ENCODE measurements at regions not wholly inside any gene's neighbourhood (a gene's known extent, or its start where the extent isn't known, plus 50 kb on each side); places are given as distances from the start of the nearest gene placed in this dataset.

DNA sequence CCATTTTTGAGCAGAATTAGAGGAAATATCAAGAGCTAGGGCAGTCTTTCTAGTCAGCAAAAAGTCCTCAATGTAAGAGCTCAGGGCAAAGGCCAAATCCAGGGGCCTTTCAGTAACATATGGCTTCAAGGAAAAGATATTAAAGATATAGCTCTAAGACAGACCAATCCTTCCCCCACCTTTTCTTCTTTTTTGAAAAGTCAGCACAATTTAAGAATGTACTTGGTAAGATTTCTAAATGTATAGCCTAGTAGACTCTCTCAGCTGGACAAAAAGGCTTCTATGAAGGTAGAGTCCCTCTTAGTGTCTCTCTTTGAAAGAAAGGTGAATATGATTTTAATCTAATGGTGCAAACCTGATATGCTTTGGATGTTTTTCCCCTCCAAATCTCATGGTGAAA is 515.7 kb downstream of the VRK1 start:
- no peak for DNase-seq

DNA sequence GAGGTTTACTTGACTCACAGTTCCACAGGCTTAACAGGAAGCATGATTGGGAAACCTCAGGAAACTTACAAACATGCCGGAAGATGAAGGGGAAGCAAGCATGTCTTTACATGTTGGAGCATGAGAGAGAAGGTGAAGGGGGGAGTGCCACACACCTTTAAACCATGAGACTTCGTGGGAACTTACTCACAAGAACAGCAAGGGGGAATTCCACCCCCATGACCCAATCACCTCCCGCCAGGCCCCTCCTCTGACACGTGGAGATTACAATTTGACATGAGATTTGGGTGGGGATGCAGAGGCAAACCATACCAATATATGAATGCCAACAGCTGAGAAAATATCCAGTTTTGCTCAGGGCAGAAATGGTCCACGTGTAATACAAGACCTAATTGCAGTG is 518.6 kb downstream of the VRK1 start:
- DNase-seq: no peak

DNA sequence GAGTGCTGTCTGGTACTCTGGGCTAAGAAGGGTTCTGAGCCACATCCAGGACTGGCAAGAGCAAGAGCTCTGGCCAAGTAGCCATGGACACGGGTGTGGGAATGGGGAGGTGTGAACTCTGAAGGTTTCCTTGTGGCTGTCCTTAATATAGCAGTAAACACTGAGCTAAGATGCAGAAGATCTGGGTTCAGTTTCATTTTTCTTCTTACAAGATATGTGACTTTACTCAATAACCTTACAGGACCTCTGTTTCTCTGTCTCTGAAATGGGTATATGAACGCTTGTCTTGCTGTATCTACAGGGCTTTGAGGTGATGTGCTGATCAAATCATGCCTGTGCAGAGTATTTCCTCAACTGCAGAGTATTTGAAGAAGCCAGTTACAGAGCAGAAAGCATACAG is 521.2 kb downstream of the VRK1 start:
- no peak for DNase-seq

DNA sequence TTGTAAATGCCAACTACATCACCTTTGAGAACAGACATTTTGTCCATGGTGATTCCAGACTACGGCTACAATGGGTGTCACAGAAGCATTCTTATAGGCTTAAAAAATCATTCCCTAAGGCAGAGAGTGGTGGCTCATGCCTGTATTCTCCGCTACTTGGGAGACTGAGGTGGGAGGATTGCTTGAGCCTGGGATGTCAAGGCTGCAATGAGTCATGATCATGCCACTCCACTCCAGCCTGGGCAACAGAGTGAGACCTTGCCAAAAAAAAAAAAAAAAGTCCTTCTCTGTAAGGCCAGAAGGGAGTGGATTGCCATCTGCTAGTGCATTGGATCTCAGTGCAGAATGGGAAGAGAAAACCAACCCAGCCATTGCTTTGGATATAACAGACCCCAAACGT is 522.5 kb downstream of the VRK1 start:
- DNase-seq: no peak

DNA sequence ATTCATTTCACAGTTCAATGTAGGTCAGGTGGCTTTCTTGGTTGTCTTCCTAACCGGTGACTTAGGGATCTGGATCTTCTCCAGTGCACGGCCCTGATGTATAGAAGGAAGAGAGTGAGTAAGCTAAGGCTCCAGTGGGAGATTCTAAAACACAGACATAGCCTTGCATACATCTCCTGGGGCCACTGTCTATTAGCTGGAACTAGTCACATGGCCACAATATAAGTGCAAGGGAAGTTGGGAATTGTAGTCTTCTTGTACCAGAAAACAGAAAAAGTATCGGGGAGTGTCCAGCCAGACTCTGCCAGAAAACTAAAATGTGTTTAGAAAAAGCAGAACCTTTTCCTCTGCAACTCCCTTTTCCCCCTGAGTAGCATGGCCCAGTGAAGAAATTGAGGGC is 531.6 kb downstream of the VRK1 start:
- no peak for DNase-seq

DNA sequence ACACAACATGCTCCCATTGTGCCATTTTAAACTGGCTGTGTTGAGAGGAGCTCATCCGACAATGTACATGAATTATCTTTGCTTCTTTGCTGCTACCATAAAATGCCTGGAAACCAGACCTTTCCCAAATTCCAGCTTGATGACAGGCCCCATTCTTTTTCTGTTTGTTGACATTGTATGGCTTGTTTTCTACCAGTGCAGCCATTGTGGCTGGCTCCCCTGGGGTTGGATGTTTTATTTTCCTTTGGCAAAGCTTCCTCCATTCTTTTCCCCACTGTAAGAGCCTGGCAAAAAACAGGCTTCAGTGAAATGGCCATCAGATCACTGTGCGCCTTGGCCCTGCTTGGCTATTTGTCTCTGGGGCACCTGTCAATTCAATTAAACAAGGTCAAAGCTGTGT is 532.5 kb downstream of the VRK1 start:
- no peak for DNase-seq

DNA sequence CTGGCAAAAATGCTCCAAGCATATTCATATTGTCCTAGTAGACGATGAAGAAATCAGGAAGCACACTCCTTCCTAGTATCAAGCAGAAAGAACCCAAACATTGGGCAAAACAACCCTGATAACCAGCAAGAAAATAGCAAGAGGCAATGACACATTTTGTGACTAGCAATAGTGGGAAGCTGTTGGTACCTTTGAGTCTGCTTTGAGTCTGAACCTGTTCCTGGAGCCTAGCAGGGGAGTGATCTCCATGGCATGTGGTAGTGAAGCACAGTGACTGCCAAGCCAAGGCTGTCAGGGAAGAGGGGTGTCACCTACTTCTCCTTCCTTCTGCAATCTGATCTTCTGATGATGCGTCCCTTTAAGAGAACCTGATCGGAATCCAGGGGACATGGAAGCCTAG is 533.9 kb downstream of the VRK1 start:
- no peak for DNase-seq

DNA sequence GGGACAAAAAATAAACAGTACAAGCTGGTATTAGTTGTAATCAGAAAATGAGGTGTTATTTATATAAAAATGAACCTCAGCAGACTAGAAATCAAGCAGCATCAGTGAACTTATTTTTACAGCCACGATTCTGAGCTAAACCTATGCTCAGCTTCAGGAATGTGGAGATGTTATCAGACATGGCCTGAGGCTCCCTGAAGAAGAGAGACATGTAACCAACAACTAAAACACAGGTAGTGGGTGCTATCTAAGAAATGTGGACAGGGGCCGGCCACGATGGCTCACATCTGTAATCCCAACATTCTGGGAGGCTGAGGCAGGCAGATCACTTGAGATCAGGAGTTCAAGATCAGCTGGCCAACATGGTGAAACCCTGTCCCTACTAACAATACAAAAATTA is 534.3 kb downstream of the VRK1 start:
- DNase-seq: no peak

DNA sequence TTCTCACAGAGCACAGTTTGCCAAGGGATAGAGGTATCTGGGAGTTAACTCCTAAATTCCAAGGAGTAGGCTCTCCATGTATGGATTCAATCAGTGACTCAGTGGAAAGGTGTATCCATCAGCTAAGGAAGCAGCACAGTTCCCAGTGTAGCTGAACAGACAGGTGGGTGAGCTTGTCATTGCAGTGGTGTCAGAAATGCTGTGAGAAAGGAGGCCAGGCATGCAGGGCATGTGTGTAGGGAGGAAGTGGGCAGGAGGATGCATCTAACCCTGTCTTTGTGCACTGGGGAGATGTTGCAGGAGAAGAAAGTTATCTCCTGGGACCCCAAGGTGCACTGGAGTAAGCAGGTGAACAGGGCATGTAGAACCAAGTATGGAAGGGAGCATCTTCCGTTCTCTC is 539.0 kb downstream of the VRK1 start:
- DNase-seq: no peak

DNA sequence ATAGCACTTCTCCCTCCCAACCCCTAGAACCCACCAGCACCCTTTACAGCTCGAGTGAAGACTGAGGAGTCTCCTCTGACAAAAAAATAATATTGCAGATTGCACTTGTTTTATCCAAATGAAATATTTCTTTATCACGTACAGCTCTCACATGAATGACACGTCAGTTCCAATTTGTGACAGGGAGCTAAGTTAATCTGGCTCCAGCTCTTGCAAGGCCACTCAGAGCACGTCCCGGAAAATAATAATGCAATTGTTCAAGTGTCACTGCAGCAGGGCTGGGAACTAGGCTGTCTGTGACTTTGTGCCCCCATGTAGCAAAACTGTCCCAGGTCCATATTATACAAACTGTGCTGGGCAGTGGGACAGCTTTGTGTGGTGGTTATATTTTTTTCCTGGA is 539.6 kb downstream of the VRK1 start:
- DNase-seq: no peak

DNA sequence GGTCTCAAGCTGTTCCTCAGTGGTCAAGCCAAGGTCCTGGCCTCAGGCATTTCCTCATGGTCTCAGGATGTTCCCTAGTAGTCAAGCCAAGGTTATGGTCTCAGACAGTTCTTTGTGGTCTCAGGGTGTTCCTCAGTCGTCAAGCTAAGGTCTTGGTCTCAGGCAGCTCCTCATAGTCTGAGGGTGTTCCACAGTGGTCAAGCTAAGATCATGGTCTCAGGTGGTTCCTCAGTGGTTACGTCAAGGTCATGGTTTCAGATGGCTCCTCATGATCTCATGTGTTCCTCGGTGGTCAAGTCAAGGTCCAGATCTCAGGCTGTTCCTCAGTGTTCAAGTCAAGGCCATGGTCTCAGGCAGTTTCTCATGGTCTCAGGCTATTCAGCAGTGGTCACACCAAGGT is 540.1 kb downstream of the VRK1 start:
- no peak for DNase-seq

DNA sequence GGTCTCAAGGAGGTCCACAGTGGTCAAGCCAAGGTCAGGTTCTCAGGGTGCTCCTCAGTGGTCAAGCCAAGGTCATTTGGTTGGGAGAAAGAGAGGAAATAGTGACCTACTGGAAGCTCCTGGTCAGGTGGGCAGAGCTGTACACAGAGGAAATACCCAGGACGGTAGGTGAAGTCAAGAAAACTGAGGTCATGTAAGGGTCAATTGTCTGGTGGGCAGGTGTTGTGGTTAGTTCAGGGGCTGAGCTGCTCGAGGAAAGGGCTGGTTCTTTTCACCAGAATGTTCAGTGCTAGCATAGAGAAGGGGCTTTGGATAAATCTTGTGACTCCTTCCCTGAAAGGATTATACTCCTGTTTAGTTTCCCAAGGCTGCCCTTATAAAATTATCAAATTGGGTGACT is 540.5 kb downstream of the VRK1 start:
- DNase-seq: no peak

DNA sequence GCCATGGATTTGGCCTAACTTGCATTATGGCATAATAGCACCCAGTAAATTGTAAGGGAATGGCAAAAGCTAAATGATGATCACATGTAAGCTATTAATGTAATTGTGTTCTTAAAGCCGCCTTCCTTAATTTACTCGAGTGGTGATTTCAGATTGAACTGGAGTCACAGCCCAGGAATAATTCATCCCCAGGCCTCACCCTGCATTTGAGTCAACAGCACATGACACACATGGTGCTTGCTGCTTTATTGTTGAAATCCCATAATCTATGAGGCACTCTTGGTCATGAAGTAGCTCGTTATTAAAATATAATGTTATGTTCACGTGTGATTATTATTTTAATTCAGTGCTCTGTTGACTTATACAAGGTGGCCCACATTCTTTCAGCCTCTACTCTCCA is 547.5 kb downstream of the VRK1 start:
- no peak for DNase-seq

DNA sequence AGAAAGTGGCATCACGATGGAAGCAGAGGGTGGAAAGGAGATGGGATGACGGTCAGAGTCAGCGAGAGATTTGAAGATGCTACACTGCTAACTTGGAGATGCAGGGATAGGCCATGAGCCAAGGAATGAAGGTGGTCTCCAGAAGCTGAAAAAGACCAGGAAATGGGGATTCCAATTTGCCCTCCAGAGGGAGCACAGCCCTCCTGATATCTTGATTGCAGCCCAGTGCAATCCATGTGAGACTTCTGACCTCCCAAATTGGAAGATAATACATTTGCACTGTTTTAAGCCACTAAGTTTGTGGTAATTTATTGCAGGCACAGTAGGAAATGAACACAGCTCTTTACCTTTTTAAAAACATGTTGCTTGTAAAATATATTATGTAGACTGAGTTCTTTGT is 549.5 kb downstream of the VRK1 start:
- no peak for DNase-seq

DNA sequence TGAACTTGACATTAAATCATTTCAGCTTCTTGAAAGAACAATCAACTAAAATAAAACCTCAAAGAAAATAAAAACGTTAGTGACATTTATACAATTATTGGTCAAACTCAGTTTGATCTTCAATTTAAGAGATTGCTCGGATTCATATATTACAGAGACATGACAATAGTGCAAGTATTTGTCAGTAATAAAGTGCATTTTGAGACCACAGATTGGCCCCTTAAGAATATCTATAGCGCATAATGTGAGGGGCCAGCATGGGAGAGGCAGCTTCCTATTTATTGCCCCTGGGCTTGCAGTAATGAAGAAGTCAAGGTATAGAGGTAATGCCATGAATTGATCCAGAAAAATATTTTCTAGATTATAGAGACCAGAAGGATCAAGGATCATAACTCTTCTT is 552.3 kb downstream of the VRK1 start:
- no peak for DNase-seq

DNA sequence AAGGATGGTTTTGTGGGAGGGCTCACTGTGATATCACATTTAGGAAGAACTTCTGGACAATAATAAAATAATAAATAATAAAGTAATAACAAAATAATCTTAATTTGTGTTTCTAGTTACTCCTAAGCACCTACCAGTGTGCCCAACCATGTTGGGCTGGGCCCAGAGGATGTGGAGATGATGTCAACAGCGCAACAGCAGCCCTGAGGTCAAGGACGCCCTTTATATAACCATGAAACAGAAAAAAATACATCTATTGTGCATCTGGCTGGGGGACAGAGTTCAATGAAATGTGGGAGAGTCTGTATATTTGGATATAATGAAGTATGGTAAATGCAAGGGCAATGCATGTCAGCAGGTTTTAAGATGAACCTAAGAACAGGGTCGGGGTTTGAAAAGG is 552.8 kb downstream of the VRK1 start:
- no peak for DNase-seq

DNA sequence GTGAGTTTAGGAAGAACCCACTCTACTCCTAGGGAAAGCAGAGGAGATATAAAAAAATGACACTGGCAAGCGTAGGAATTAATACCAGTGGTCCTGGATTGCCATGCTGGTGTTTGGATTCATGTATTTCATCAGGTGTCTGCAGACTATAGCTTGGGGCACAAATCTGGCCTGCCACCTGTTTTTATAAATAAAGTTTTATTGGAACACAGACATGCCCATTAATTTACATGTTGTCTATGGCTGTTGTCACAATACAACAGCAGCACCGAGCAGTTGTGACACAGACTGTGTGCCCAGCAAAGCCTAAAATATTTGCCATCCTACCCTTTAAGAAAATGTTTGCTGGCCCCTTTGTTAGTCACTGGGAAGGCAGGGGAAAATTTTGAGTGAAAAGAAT is 553.2 kb downstream of the VRK1 start:
- no peak for DNase-seq

DNA sequence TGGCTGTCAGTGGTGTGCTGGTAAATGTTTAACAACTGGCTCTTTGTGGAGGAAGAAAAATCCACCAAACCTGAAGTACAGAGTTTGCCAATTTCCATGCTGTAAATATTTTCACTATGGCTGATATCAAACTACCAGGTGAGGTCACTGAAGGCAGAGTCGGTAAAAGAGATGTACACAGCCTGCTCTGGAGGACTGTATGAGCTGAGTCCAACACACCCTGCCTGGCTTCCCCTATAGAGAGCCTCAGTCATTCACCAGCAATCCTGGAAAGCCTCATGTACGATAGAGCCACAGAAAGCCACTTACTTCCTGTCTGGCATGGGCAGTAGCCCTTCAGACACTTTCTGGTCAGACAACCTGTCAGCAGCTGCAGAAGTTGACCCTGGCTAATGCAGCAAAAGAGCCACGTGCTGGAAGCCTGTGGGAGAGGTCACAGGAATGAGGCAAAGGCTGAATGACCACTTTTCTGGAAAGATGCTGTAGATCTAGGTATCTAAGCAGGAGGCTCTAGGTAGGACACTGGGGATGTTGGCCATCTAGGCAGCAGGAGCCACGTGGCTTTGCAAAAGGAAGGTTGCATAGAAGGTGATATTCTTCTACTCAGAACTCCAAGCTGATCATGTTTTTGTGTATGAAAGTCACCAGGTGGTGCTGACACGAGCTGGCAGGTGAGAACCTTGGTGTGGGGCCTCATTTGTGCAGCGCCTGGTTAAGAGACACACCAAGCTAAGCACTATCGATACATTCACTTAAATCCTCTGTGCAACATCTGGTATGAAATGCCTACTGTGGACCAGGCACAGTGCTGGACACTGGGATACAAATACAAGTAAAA is 553.9 kb downstream of the VRK1 start:
- DNase-seq: no peak

DNA sequence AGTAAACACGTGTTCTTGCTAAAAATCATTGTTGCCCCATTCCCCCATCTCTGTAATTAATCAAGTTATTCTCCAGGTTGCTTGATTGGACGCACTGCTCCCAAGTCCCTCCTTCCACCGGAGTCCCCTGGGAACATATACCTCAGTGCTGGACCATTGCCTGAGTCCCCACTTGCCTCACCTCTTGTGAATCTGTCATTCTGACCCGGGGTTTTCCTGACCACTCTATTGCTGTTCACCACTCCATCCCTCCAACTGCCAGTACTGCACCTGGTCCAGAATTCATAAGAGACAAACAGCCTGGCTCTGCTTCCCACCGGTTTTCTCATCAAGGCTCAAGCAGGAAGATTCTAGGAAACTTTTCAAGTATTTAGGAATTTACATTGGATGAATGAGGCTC is 555.9 kb downstream of the VRK1 start:
- DNase-seq: no peak

DNA sequence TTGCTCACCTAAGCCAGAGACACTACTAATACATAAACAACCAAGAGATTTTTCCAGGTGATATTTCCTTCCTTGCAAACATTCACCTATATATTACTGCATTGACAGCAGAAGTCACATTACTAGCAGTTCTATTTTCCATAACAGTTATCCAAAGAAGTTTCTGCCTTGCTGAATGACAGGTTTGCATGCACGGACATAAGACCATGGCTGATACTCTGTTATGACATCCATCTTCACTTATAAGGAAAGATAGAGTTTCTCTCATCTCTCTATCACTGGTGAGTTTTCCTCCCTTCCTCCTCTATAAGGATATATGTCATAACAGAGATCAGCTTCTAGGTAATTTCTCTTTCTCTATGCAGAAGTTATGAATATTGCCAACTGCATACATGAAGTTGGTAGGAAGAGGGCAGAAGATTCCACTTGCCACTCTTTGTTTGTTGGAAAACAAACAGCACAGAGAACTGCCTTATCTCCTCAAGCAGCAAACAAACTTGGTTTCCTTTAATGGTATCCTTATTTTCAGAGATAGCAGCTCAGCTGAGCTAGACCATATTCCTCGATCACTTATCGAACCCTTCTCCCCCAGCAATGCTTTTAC is 557.0 kb downstream of the VRK1 start:
- no peak for DNase-seq

DNA sequence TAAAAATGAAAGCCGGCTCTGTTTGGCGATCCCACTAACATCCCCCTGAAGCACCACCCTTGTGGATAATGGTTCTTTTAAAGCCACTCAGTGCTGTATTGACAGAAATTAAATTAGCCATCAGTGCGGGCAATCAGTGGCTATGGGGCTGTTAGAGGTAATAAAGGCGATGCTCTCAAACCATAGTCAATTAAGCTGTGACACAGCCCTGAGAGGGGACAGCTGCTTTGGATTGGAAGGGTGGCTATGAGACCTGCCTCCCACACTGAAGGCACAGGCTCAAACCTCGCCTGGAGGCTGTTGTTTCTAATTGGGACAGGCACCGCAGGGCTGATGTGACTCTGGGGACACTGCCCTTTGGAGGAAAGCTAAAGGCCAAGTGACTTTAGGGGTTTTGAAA is 562.2 kb downstream of the VRK1 start:
- DNase-seq: no peak

DNA sequence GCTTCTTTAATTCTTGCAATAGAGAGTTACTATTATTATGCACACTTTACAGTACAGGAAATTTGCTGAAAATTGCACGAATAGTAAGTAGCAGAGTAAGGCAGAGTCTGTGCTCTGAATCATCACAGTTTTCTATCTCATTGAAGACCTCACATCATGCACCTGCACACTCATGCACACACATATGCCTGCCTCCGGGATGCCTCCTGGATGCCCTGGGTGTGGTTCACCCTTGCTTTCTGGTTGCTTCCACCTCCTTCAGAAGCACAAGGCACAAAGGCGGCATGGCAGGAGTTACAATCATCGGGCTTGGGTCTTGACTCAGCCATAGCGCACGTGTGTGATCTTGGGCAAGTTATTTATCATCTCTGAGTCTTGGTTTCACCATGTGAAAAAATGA is 564.0 kb downstream of the VRK1 start:
- no peak for DNase-seq

DNA sequence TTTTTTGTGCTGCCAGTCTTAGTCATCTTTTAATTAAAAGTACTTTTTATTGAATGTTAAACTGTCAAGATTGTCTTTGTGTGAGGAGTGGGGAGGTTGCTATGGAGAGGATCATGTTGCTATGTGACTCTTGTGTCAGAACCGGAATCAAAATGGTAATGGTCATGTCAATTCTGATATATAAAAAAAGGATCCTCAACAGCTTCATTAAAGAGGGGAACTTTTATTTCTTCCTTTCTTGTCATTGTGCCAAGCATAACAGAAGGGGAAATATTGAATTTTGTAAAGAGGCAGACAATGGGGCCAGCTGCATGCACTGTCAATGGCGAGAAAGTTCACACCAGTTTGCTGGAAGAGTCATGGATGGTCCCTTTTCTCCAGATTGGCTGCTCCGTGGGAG is 564.8 kb downstream of the VRK1 start:
- no peak for DNase-seq

DNA sequence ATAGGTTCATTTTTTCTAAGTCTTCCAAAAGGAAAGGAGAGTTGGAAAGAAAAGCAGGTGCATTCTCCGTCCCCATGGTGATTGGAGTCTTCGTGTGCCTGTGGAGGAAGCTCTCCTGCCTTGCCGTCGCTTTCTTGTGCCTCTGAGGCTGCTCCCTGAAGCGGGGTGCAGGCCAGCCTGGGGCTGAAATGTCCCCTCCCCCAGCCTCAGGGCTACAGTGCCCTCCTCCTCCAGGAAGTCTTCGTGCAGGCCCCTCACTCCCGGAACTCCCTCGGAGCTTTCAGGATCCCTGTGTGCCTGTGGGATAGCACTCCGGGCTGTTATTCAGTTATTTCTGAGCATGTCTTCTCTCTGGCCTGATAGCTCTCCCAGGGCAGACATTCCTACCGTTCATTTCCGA is 569.2 kb downstream of the VRK1 start:
- no peak for DNase-seq

DNA sequence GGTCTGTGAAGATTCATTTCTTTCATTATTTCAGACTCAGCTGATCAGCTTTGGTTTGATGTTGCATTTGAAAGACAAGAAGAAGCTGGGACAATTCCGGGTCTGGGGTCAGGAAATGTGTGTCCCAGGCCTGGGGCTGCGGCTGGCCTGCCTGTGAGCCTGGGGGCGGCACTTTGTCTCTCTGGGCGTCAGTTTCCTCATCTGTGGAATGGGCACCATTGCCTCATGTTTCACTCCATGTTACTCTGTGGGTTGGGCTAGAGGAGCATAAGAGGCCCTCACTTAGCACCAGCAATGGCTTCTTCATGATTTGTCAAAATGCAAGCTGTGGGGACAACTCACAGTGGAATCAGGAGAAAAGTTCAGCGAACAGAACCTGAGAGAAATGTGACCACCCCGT is 570.1 kb downstream of the VRK1 start:
- DNase-seq: no peak

All from Kasumi-1 (cell line).